ENCODE measurements at regions not wholly inside any gene's neighbourhood (a gene's known extent, or its start where the extent isn't known, plus 50 kb on each side); places are given as distances from the start of the nearest gene placed in this dataset.
"Not testable (repeated sequence)": the region's sequence is repeated elsewhere in the genome, so short reads cannot be mapped to it uniquely, and the experiment has no call there.

DNA sequence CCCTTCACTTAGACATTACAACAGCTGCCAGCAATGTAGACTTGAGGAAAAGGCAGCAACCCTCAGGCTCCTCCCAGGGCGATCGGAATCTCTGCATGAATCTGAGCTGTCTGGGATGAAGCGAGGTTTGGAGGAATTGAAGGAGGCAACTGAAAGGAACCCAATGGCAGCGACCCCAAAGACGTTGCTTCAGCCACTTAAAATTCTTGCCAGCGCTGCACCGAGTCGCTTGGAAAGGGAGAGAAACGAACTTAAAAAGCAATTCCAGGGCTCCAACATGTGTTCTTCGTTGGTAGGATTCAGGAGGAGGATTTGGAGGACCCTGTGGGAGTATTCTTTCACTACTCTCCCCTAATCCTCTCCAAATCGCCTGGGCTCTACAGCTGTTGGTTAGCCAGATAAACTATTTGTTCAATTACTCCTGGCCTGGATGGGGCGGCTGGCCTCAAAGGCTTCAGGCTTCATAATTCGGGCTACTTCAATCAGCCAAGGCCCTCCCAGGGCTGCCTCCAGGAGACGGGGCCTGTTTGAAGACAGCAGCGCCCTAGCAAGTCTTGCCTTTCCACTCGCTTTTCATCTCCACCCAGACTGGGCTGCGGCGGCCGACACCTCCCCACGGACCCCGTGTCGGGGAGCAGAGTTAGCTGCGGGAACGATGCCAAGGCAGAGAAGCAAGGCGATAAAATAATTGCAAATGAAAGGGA is 72.4 kb upstream of the TMEM45B start:
- intact Hi-C loops (cut with DNase I), result no loop called here
- DNase-seq (ENCODE audit: low spot score), result peak; percentile 51

DNA sequence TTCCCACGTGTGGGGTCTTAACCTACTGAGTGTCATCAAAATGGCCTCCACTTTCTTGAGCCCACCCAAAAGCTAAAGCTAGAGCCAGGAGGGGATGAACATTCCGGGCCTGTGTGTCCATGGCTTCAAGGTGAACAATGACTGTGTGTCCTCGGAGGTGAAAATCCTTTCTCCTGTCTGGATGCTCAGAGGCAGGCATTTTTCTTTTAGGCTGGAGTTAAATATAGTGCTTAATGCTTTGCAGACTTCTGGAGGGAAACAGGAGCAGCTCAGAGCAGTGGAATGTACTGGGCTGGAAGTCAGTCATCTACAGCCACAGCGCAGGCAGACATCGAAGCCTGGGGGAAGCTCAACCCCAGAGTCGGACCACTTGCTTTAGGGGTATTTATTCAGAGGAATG is 68.6 kb upstream of the TMEM45B start:
- DNase-seq (ENCODE audit: low spot score), result no peak
- intact Hi-C loops (cut with DNase I), result no loop called here

DNA sequence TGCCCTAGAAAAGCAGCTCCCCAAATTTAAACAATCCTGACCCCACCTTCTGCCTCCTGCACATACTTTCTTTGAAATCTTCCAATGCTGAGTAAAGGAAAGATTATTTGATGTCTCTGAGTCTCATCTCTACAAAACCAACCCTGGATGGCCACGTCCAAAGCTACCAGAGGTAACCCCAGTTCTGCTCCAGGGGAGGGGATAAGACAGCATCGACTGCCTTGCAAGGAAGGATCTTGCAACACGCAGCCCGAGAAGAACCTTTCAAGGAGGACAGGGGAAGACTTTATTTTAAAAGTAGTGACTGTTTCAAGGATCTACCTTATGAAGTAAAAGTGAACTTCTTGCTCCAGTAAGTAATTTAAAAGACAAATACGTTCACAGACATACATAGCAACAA is 66.5 kb upstream of the TMEM45B start:
- intact Hi-C loops (cut with DNase I), result no loop called here
- DNase-seq (ENCODE audit: low spot score), result no peak

DNA sequence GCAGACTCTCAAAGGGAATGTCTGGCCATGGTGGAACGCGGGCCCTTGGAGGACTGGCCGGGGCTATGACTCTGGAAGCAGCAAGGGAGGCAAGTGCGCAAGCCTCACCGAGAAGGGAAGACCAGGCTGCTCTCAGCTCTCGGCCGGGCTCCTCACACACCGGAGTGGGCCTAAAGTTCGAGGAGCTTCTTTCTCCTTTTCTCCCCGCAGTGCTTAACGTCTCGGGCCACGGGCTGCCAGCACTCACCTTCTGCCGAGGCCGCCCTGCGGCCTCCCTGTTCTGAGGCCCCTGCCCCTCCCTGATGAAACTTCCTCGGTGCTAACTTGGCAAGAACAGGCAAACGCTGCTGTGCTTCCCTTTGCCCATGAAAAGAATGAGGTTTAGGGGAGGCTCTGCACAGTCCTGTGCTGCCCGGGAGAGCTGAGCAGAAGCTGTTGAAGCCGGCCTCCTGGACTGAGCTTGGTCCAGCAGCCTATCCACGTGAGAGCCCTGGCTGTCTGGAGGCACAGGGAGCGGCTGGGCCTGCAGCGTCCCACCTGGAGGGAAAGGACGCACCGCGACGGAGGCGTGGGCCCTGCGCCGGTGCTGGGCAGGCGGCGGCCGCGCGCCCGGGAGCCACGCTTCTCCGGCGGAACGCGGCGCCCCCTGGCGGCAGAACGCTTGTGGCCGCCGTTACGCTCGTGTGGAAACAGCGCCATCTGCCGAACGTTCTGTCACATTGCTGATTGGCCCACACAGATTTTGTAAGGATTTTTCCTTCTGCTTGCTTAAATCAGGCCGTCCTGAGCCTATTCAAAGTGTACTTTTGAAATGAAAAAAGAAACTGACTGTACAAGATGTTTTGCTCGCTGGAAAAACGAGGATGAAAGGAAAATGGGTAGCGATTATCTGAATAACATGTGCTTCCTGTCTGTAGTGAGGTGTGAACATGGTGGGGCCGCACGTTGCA is 65.0 kb upstream of the TMEM45B start:
- DNase-seq (ENCODE audit: low spot score), result peak; percentile 92
- intact Hi-C loops (cut with DNase I), result no loop called here

DNA sequence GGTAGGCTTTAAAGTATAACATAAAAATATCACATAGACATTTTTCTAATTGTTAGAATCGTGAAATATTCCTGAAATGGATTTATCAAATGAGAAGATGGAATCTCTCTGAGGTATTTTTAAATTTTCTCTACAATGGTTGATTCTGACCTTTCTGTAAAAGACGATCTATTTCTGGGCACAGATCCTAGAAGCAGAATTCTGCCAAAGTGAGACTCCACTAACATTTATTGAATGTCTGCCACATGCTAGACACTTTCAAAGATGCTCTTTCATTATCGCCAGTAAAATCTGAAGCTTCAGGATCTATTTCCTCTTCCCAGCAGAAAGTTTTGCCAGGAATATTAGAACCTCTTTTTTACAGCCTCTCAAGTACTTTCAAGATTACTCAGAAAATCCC is 64.1 kb upstream of the TMEM45B start:
- intact Hi-C loops (cut with DNase I), result no loop called here
- no peak for DNase-seq (ENCODE audit: low spot score)

DNA sequence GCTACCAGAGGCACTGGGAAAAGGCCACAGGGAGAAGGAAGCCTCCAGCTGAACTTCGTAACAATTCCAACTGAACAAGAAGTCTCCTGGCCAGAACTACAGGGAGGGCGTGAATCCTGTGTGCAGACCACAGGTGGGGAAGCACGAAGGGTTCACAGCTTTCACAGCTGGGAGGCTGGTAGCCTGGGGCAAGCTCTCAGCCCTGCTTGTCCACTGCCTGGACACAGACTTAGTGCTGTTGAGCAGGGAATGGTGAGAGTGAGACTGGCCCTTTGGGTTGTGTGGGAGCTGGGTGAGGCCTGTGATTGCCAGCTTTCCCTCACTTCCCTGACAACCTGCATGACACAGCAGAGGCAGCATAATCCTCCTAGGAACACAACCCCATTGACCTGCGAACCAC is 52.1 kb upstream of the TMEM45B start:
- intact Hi-C loops (cut with DNase I); DNase-seq (ENCODE audit: low spot score): not testable (repeated sequence)

DNA sequence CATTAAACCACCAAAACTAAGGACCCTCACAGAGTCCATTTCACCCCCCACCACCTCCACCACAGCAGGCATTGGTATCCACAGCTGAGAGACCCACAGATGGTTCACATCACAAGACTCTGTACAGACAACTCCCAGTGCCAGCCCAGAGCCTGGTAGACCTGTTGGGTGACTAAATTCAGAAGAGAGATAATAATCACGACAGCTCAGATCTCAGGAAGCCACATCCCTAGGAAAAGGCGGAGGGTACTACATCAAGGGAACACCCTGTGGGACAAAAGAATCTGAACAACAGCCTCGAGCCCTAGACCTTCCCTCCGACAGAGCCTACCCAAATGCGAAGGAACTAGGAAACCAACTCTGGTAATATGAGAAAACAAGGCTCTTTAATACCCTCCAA is 51.4 kb upstream of the TMEM45B start:
- DNase-seq (ENCODE audit: low spot score); intact Hi-C loops (cut with DNase I): not testable (repeated sequence)

Data from posterior vena cava (tissue), 2 donors.